Mesenchymal stem cell (in vitro differentiated cells and primary cell): ENCODE measurements at regions not wholly inside any gene's neighbourhood (a gene's known extent, or its start where the extent isn't known, plus 50 kb on each side); places are given as distances from the start of the nearest gene placed in this dataset.

Experiments
- DNase-seq: peaks from one replicate; pipeline ENCODE4 v3.0.0-alpha.2; 2013
- H2AFZ ChIP-seq: one replicate; pipeline ENCODE4 v1.6.1; 2013; ENCODE audit warnings: low read depth, mild to moderate bottlenecking, control low read depth, inconsistent platforms, low read length, moderate library complexity
- H2AK5ac ChIP-seq: 2 replicates; pipeline ENCODE4 v1.6.1; 2013; ENCODE audit warnings: low read length, moderate library complexity, mild to moderate bottlenecking, inconsistent platforms; ENCODE audit not compliant: severe bottlenecking
- H2BK120ac ChIP-seq: one replicate; pipeline ENCODE4 v1.6.1; 2013; ENCODE audit warnings: low read depth, mild to moderate bottlenecking, inconsistent platforms, low read length, moderate library complexity
- H2BK12ac ChIP-seq, 2 experiments: one replicate each; pipeline ENCODE4 v1.6.1; 2013; ENCODE audit warnings: inconsistent platforms in 2 of 2, low read length in 2 of 2, mild to moderate bottlenecking in 2 of 2, moderate library complexity in 2 of 2, control low read depth in 1 of 2
- H2BK15ac ChIP-seq: one replicate; pipeline ENCODE4 v1.6.1; 2013; ENCODE audit warnings: mild to moderate bottlenecking, low read depth, inconsistent platforms; ENCODE audit not compliant: poor library complexity, severe bottlenecking
- H2BK5ac ChIP-seq: 2 replicates; pipeline ENCODE4 v1.6.1; 2013; ENCODE audit warnings: low read depth, mild to moderate bottlenecking, low read length, control low read depth, inconsistent platforms; ENCODE audit not compliant: poor library complexity, severe bottlenecking
- H3K14ac ChIP-seq, 2 experiments: one replicate each; pipeline ENCODE4 v1.6.1; 2013; ENCODE audit warnings: inconsistent platforms in 2 of 2, low read length in 2 of 2, control low read depth in 1 of 2, mild to moderate bottlenecking in 1 of 2, moderate library complexity in 1 of 2
- H3K18ac ChIP-seq, 2 experiments: one replicate each; pipeline ENCODE4 v1.6.1; 2013; ENCODE audit warnings: inconsistent platforms in 2 of 2, low read length in 2 of 2, control low read depth in 1 of 2, low read depth in 1 of 2, mild to moderate bottlenecking in 1 of 2
- H3K23ac ChIP-seq, 2 experiments: one replicate each; pipeline ENCODE4 v1.6.1; 2013; ENCODE audit warnings: inconsistent platforms in 2 of 2, low read length in 2 of 2, mild to moderate bottlenecking in 2 of 2, moderate library complexity in 2 of 2, control low read depth in 1 of 2
- H3K27ac ChIP-seq: 2 replicates; pipeline ENCODE4 v1.5.1; 2013; ENCODE audit warnings: mild to moderate bottlenecking, moderate library complexity, low read length, control low read depth, inconsistent platforms; ENCODE audit not compliant: poor library complexity, severe bottlenecking
- H3K27me3 ChIP-seq, 2 experiments: 2 replicates each; pipeline versions ENCODE4 v1.6.1 to v1.7.0; 2013; ENCODE audit warnings: low read length in 2 of 2, mild to moderate bottlenecking in 2 of 2, moderate library complexity in 2 of 2, control low read depth in 1 of 2, inconsistent platforms in 1 of 2; ENCODE audit not compliant: control insufficient read depth in 1 of 2, insufficient read depth in 1 of 2
- H3K36me3 ChIP-seq, 2 experiments: 2 replicates each; pipeline versions ENCODE4 v1.6.1 to v1.7.0; 2013; ENCODE audit warnings: low read length in 2 of 2, control low read depth in 1 of 2, inconsistent platforms in 1 of 2, low read depth in 1 of 2, mild to moderate bottlenecking in 1 of 2; ENCODE audit not compliant: insufficient read depth in 2 of 2, control insufficient read depth in 1 of 2
- H3K4ac ChIP-seq, 2 experiments: one replicate each; pipeline ENCODE4 v1.6.1; 2013; ENCODE audit warnings: inconsistent platforms in 2 of 2, low read length in 2 of 2, mild to moderate bottlenecking in 2 of 2, moderate library complexity in 2 of 2, control low read depth in 1 of 2, low read depth in 1 of 2
- H3K4me1 ChIP-seq: 2 replicates; pipeline ENCODE4 v1.6.1; 2013; ENCODE audit warnings: low read depth, low read length, control low read depth; ENCODE audit not compliant: control insufficient read depth, insufficient read depth
- H3K4me2 ChIP-seq: 2 replicates; pipeline ENCODE4 v1.6.1; 2013; ENCODE audit warnings: low read length, mild to moderate bottlenecking, inconsistent platforms; ENCODE audit not compliant: poor library complexity, severe bottlenecking
- H3K4me3 ChIP-seq, 2 experiments: 2 replicates each; pipeline versions ENCODE4 v1.5.1 to v1.7.0; 2013; ENCODE audit warnings: low read length in 2 of 2, mild to moderate bottlenecking in 2 of 2, control low read depth in 1 of 2, low read depth in 1 of 2; ENCODE audit not compliant: insufficient read depth in 1 of 2
- H3K79me1 ChIP-seq: replicated peaks from 2 replicates; pipeline ENCODE4 v1.6.1; 2013; ENCODE audit warnings: mild to moderate bottlenecking, control low read depth, low read length, inconsistent platforms; ENCODE audit not compliant: poor library complexity, severe bottlenecking
- H3K9ac ChIP-seq: 2 replicates; pipeline ENCODE4 v1.7.0; 2013; ENCODE audit warnings: mild to moderate bottlenecking, low read length, moderate library complexity
- H3K9me3 ChIP-seq: 2 replicates; pipeline ENCODE4 v1.7.0; 2013; ENCODE audit warnings: mild to moderate bottlenecking, low read length; ENCODE audit not compliant: control insufficient read depth
- H4K8ac ChIP-seq: one replicate; pipeline ENCODE4 v1.6.1; 2013; ENCODE audit warnings: inconsistent platforms, mild to moderate bottlenecking, low read length, moderate library complexity
- H4K91ac ChIP-seq: one replicate; pipeline ENCODE4 v1.6.1; 2013; ENCODE audit warnings: mild to moderate bottlenecking, low read length, inconsistent platforms
- WGBS: methylation state at CpG from one replicate; pipeline ENCODE4 v1.1.7; 2013; ENCODE audit warnings: mixed read lengths; 5-methylcytosine and 5-hydroxymethylcytosine counted together

GRCh38 chr1:4046836-4047461 is 146.9 kb upstream of the C1orf174 start:
- no peaks in the 10 kb centered on the region for H3K4me1 ChIP-seq
- no peak for DNase-seq
- H3K27ac ChIP-seq = no peak overlapping the region
- no peak overlapping the region for H3K23ac ChIP-seq
- H2BK15ac ChIP-seq = no peak overlapping the region
- no peak overlapping the region for H4K91ac ChIP-seq
- no peaks in the 10 kb centered on the region for H3K79me1 ChIP-seq
- no peaks in the 10 kb centered on the region for H3K9me3 ChIP-seq
- no peak overlapping the region for H3K4me2 ChIP-seq
- no peak overlapping the region for H2BK5ac ChIP-seq
- no peaks in the 10 kb centered on the region for H3K36me3 ChIP-seq
- no peak overlapping the region for H4K8ac ChIP-seq
- H3K27me3 ChIP-seq = no peaks in the 10 kb centered on the region
- no peak overlapping the region for H2AK5ac ChIP-seq
- no peak overlapping the region for H3K9ac ChIP-seq
- H2AFZ ChIP-seq = no peak overlapping the region
- no peak overlapping the region for H3K4ac ChIP-seq
- WGBS = 45% methylated on average over 5 of the region's 5 CpGs
- H3K14ac ChIP-seq = no peak overlapping the region
- no peak overlapping the region for H2BK120ac ChIP-seq
- no peak overlapping the region for H3K4me3 ChIP-seq
- H2BK12ac ChIP-seq = no peak overlapping the region
- no peak overlapping the region for H3K18ac ChIP-seq

- H3K79me1 ChIP-seq = no peaks in the 10 kb centered on the region
- no peak overlapping the region for H3K4me2 ChIP-seq
- H2AFZ ChIP-seq = no peak overlapping the region
- WGBS = 71% methylated on average over 7 of the region's 7 CpGs
- H3K23ac ChIP-seq = no peak overlapping the region
- no peak overlapping the region for H2BK5ac ChIP-seq
- no peaks in the 10 kb centered on the region for H3K4me1 ChIP-seq
- H3K9me3 ChIP-seq = no peaks in the 10 kb centered on the region
- H2BK12ac ChIP-seq = no peak overlapping the region
- no peak for DNase-seq
- H3K27ac ChIP-seq = no peak overlapping the region
- H3K27me3 ChIP-seq = no peaks in the 10 kb centered on the region
- no peak overlapping the region for H3K18ac ChIP-seq
- H3K14ac ChIP-seq = no peak overlapping the region
- no peak overlapping the region for H3K9ac ChIP-seq
- H2AK5ac ChIP-seq = no peak overlapping the region
- H3K4me3 ChIP-seq = no peak overlapping the region
- H4K8ac ChIP-seq = no peak overlapping the region
- H3K4ac ChIP-seq = no peak overlapping the region
- H2BK120ac ChIP-seq = no peak overlapping the region
- no peak overlapping the region for H4K91ac ChIP-seq
- H3K36me3 ChIP-seq = no peaks in the 10 kb centered on the region
- H2BK15ac ChIP-seq = no peak overlapping the region
Measured at GRCh38 chr1:4047666-4048065, 147.6 kb upstream of the C1orf174 start.

GRCh38 chr1:4048076-4048475 is 148.0 kb upstream of the C1orf174 start:
- Histone ChIP-seq H3K4ac (no peak overlapping the region), H2BK12ac (no peak overlapping the region), H3K18ac (no peak overlapping the region), H4K8ac (no peak overlapping the region), H2BK120ac (no peak overlapping the region), H2AK5ac (no peak overlapping the region), H2BK15ac (no peak overlapping the region), H3K9me3 (no peaks in the 10 kb centered on the region), H3K4me3 (no peak overlapping the region), H4K91ac (no peak overlapping the region), H3K4me2 (no peak overlapping the region), H3K14ac (no peak overlapping the region), H3K27ac (no peak overlapping the region), H3K4me1 (no peaks in the 10 kb centered on the region), H3K9ac (no peak overlapping the region), H2BK5ac (no peak overlapping the region), H2AFZ (no peak overlapping the region), H3K27me3 (no peaks in the 10 kb centered on the region), H3K36me3 (no peaks in the 10 kb centered on the region), H3K23ac (no peak overlapping the region), H3K79me1 (no peaks in the 10 kb centered on the region)
- WGBS = 76% methylated on average over 14 of the region's 14 CpGs
- DNase-seq = no peak

- Histone ChIP-seq H3K4me2 (no peak overlapping the region), H4K8ac (no peak overlapping the region), H3K4ac (no peak overlapping the region), H2AK5ac (no peak overlapping the region), H2BK120ac (no peak overlapping the region), H3K9ac (no peak overlapping the region), H3K36me3 (no peaks in the 10 kb centered on the region), H3K9me3 (no peaks in the 10 kb centered on the region), H2BK5ac (no peak overlapping the region), H3K23ac (no peak overlapping the region), H3K27ac (no peak overlapping the region), H3K14ac (no peak overlapping the region), H2BK12ac (no peak overlapping the region), H3K4me1 (no peaks in the 10 kb centered on the region), H2BK15ac (no peak overlapping the region), H3K4me3 (no peak overlapping the region), H3K79me1 (no peaks in the 10 kb centered on the region), H2AFZ (no peak overlapping the region), H3K18ac (no peak overlapping the region), H4K91ac (no peak overlapping the region), H3K27me3 (no peaks in the 10 kb centered on the region)
- no peak for DNase-seq
- WGBS = 85% methylated on average over 9 of the region's 9 CpGs
Measured at GRCh38 chr1:4048921-4049320, 148.8 kb upstream of the C1orf174 start.
